Stimulated activated CD8-positive, alpha-beta memory T cell treated with anti-CD3 and anti-CD28 coated beads, Interleukin-7, amount 100 ng/mL, for 24 hours (primary cell): ENCODE measurements at regions not wholly inside any gene's neighbourhood (a gene's known extent, or its start where the extent isn't known, plus 50 kb on each side); places are given as distances from the start of the nearest gene placed in this dataset.
"Not testable (repeated sequence)": the region's sequence is repeated elsewhere in the genome, so short reads cannot be mapped to it uniquely, and the experiment has no call there.

Source experiments
- DNase-seq: peaks from one replicate; pipeline ENCODE4 v3.0.0-alpha.2; 2020; ENCODE audit warnings: low read depth

- DNase-seq: no peak
These were observed 606.7 kb downstream of the TAF11L14 start for GRCh38 chr5:18240971-18241370.

- DNase-seq: no peak
These were observed 609.6 kb downstream of the TAF11L14 start for GRCh38 chr5:18243846-18244245.

- no peak for DNase-seq
These were observed 610.0 kb downstream of the TAF11L14 start for GRCh38 chr5:18244309-18244708.

GRCh38 chr5:18252559-18252958 is 618.3 kb downstream of the TAF11L14 start:
- no peak for DNase-seq

GRCh38 chr5:18264126-18264882 is 630.0 kb downstream of the TAF11L14 start:
- DNase-seq: no peak

- no peak for DNase-seq
These were observed 636.5 kb downstream of the TAF11L14 start for GRCh38 chr5:18270635-18271338.

GRCh38 chr5:18276939-18277338 is 642.7 kb downstream of the TAF11L14 start:
- no peak for DNase-seq

- DNase-seq: no peak
These were observed 647.8 kb downstream of the TAF11L14 start for GRCh38 chr5:18281947-18282581.

- no peak for DNase-seq
These were observed 651.0 kb downstream of the TAF11L14 start for GRCh38 chr5:18285257-18285656.

GRCh38 chr5:18292146-18292545 is 657.9 kb downstream of the TAF11L14 start:
- DNase-seq: no peak

GRCh38 chr5:18295696-18296095 is 661.4 kb downstream of the TAF11L14 start:
- not testable (repeated sequence) for DNase-seq

GRCh38 chr5:18299166-18299565 is 664.9 kb downstream of the TAF11L14 start:
- no peak for DNase-seq

- no peak for DNase-seq
These were observed 671.1 kb downstream of the TAF11L14 start for GRCh38 chr5:18305288-18305924.

GRCh38 chr5:18311266-18311665 is 677.0 kb downstream of the TAF11L14 start:
- DNase-seq: no peak

GRCh38 chr5:18312016-18312415 is 677.8 kb downstream of the TAF11L14 start:
- DNase-seq: no peak

GRCh38 chr5:18314192-18314778 is 680.0 kb downstream of the TAF11L14 start:
- no peak for DNase-seq

- DNase-seq: no peak
These were observed 687.1 kb downstream of the TAF11L14 start for GRCh38 chr5:18321262-18321942.

- no peak for DNase-seq
These were observed 689.6 kb downstream of the TAF11L14 start for GRCh38 chr5:18323891-18324290.

GRCh38 chr5:18325431-18325830 is 691.2 kb downstream of the TAF11L14 start:
- DNase-seq: no peak

GRCh38 chr5:18329328-18329727 is 695.1 kb downstream of the TAF11L14 start:
- no peak for DNase-seq

GRCh38 chr5:18333841-18334240 is 699.6 kb downstream of the TAF11L14 start:
- no peak for DNase-seq

GRCh38 chr5:18334949-18335348 is 700.7 kb downstream of the TAF11L14 start:
- no peak for DNase-seq
